ENCODE measurements at regions not wholly inside any gene's neighbourhood (a gene's known extent, or its start where the extent isn't known, plus 50 kb on each side); places are given as distances from the start of the nearest gene placed in this dataset.
A peak's percentile ranks its signal among the peaks of the same experiment; 100 is the strongest.
"Not testable (repeated sequence)": the region's sequence is repeated elsewhere in the genome, so short reads cannot be mapped to it uniquely, and the experiment has no call there.

- H3K4me1 Mint-ChIP-seq: no peaks in the 10 kb centered on the region
- Histone ChIP-seq H3K4me3 (ENCODE audit: low read length) (no peak overlapping the region), H3K9me3 (ENCODE audit: low read length) (no peaks in the 10 kb centered on the region), H3K27me3 (ENCODE audit: insufficient read depth, low read length, poor library complexity, severe bottlenecking) (no peaks in the 10 kb centered on the region), H3K36me3 (ENCODE audit: insufficient read depth, low read length) (no peaks in the 10 kb centered on the region), H3K27ac (ENCODE audit: low read depth, low read length) (no peak overlapping the region), H3K4me1 (ENCODE audit: insufficient read depth, low read length) (no peaks in the 10 kb centered on the region)
- no peaks in the 10 kb centered on the region for H3K36me3 Mint-ChIP-seq
- POLR2A ChIA-PET: no interaction called here
- peaks cover 15 to 23% of the 10 kb centered on the region in 2 donors for H3K27me3 Mint-ChIP-seq
- H3K27ac Mint-ChIP-seq: no peak overlapping the region
- no peak for DNase-seq
- peaks cover 0 to 2% (median 0%) of the 10 kb centered on the region in 5 donors for H3K9me3 Mint-ChIP-seq
- CTCF ChIA-PET: no interaction called here
- H3K4me3 Mint-ChIP-seq: no peak overlapping the region
Measured at GRCh38 chr10:25107756-25108155, 67.0 kb upstream of the GPR158 start.

GRCh38 chr10:25109896-25110295, 64.9 kb upstream of the GPR158 start:
- H3K27me3 Mint-ChIP-seq: peaks cover 16 to 18% of the 10 kb centered on the region in 2 donors
- DNase-seq; H3K9me3 ChIP-seq (ENCODE audit: low read length); H3K4me3 Mint-ChIP-seq; H3K27me3 ChIP-seq (ENCODE audit: insufficient read depth, low read length, poor library complexity, severe bottlenecking); H3K4me3 ChIP-seq (ENCODE audit: low read length); H3K4me1 ChIP-seq (ENCODE audit: insufficient read depth, low read length); CTCF ChIA-PET; H3K27ac Mint-ChIP-seq; H3K36me3 ChIP-seq (ENCODE audit: insufficient read depth, low read length); H3K27ac ChIP-seq (ENCODE audit: low read depth, low read length); H3K9me3 Mint-ChIP-seq; H3K4me1 Mint-ChIP-seq; H3K36me3 Mint-ChIP-seq; POLR2A ChIA-PET: not testable (repeated sequence)

DNA sequence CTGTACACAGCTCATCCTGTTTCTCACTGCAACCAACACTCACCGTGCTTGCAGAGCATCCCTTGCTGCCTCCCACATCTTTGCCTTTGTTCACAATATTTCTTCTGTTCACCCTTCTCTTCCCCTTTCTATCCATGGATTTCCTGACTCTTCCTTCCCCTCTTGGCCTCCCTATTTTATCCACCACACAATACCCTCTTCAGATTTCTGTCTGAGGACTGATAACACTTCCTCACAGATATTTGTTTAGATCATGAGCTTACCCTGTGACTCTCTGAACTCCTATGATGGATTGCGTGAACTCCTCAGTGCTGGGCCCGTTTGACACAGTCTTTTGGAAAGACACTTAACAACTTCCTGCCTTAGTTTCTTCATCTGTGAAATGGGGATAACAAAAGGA, 62.8 kb upstream of the GPR158 start:
- H3K4me3 Mint-ChIP-seq: no peak overlapping the region
- H3K4me1 Mint-ChIP-seq: peaks cover 0 to 7% (median 6%) of the 10 kb centered on the region in 3 donors
- peaks cover 19 to 25% of the 10 kb centered on the region in 2 donors for H3K27me3 Mint-ChIP-seq
- H3K27ac Mint-ChIP-seq: no peak overlapping the region
- H3K36me3 Mint-ChIP-seq: no peaks in the 10 kb centered on the region
- no peaks in the 10 kb centered on the region for H3K36me3 ChIP-seq (ENCODE audit: insufficient read depth, low read length)
- H3K9me3 ChIP-seq (ENCODE audit: low read length): no peaks in the 10 kb centered on the region
- CTCF ChIA-PET: no interaction called here
- DNase-seq: no peak
- H3K27ac ChIP-seq (ENCODE audit: low read depth, low read length): no peak overlapping the region
- no peaks in the 10 kb centered on the region for H3K4me1 ChIP-seq (ENCODE audit: insufficient read depth, low read length)
- peaks cover 4% of the 10 kb centered on the region for H3K27me3 ChIP-seq (ENCODE audit: insufficient read depth, low read length, poor library complexity, severe bottlenecking)
- POLR2A ChIA-PET: no interaction called here
- peaks cover 0 to 2% (median 0%) of the 10 kb centered on the region in 5 donors for H3K9me3 Mint-ChIP-seq
- no peak overlapping the region for H3K4me3 ChIP-seq (ENCODE audit: low read length)

DNA sequence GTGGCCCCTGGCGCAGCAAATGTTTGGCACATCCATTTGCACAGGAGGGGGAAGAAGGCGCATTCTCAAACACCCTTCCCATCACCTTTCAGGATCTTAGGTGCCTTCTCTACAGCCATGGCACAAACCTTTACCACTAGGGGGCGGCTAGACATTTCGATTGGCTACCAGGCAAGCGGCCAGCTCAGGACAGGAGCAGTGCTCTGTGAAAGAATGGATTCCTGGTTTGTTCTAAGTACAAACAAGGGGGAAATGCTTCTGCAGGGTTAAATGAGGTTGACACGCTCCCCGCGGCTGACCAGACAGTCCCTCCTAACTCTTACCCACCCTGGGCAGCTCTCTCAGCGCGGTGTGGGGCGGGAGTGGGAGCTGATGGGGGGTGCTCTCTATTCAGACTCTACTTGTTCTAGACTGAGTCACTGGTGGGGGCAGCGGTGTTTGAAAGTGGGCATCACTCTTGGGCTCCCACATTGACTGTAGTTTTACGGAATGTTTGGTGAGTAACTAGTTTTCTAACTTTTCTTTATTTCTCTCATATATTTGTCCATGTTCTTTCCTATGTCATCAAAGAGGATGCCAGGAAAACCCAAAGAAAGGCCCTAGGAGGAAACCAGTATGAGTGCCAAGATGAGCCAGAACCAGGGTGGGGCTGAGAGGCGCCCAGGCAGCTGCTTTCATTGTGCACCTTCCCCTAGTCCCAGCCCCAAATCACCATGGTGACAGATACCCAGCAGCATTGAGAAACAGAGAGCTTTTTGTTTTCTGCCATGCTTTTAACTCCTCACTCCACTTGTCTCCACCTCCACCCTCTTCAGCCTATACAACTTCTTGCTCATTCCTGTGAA, 61.4 kb upstream of the GPR158 start:
- peak overlapping the region in 3 of 7 donors; percentile 19 to 49 (median 26) for H3K4me3 Mint-ChIP-seq
- H3K27ac Mint-ChIP-seq: no peak overlapping the region
- Histone ChIP-seq H3K4me3 (ENCODE audit: low read length) (no peak overlapping the region), H3K27ac (ENCODE audit: low read depth, low read length) (no peak overlapping the region), H3K4me1 (ENCODE audit: insufficient read depth, low read length) (no peaks in the 10 kb centered on the region), H3K27me3 (ENCODE audit: insufficient read depth, low read length, poor library complexity, severe bottlenecking) (peaks cover 4% of the 10 kb centered on the region), H3K36me3 (ENCODE audit: insufficient read depth, low read length) (no peaks in the 10 kb centered on the region), H3K9me3 (ENCODE audit: low read length) (no peaks in the 10 kb centered on the region)
- ChIA-PET POLR2A (interaction anchor here (0.6 kb wide), 1 partner anchor 471 kb away, joined by 4 read pairs; no protein-coding TSS in a partner anchor), CTCF (no interaction called here)
- no peaks in the 10 kb centered on the region for H3K36me3 Mint-ChIP-seq
- H3K4me1 Mint-ChIP-seq: peaks cover 0 to 7% (median 6%) of the 10 kb centered on the region in 3 donors
- H3K27me3 Mint-ChIP-seq: peaks cover 18 to 32% of the 10 kb centered on the region in 2 donors
- H3K9me3 Mint-ChIP-seq: peaks cover 0 to 2% (median 0%) of the 10 kb centered on the region in 5 donors
- DNase-seq: peak in 1 of 5 donors; percentile 6

GRCh38 chr10:25114036-25114411, 60.8 kb upstream of the GPR158 start:
- Histone ChIP-seq H3K9me3 (ENCODE audit: low read length) (no peaks in the 10 kb centered on the region), H3K27ac (ENCODE audit: low read depth, low read length) (no peak overlapping the region), H3K4me3 (ENCODE audit: low read length) (no peak overlapping the region), H3K4me1 (ENCODE audit: insufficient read depth, low read length) (no peaks in the 10 kb centered on the region), H3K36me3 (ENCODE audit: insufficient read depth, low read length) (no peaks in the 10 kb centered on the region), H3K27me3 (ENCODE audit: insufficient read depth, low read length, poor library complexity, severe bottlenecking) (peaks cover 4% of the 10 kb centered on the region)
- Mint-ChIP-seq H3K4me1 (peaks cover 0 to 7% (median 6%) of the 10 kb centered on the region in 3 donors), H3K4me3 (no peak overlapping the region), H3K27ac (no peak overlapping the region), H3K36me3 (no peaks in the 10 kb centered on the region), H3K9me3 (peaks cover 0 to 2% (median 0%) of the 10 kb centered on the region in 5 donors), H3K27me3 (peaks cover 18 to 32% of the 10 kb centered on the region in 2 donors)
- CTCF ChIA-PET: no interaction called here
- POLR2A ChIA-PET: no interaction called here
- DNase-seq: no peak

GRCh38 chr10:25117757-25118156, 57.0 kb upstream of the GPR158 start:
- Histone ChIP-seq H3K4me3 (ENCODE audit: low read length) (no peak overlapping the region), H3K27me3 (ENCODE audit: insufficient read depth, low read length, poor library complexity, severe bottlenecking) (peaks cover 4% of the 10 kb centered on the region), H3K36me3 (ENCODE audit: insufficient read depth, low read length) (no peaks in the 10 kb centered on the region), H3K4me1 (ENCODE audit: insufficient read depth, low read length) (no peaks in the 10 kb centered on the region), H3K27ac (ENCODE audit: low read depth, low read length) (no peak overlapping the region), H3K9me3 (ENCODE audit: low read length) (no peaks in the 10 kb centered on the region)
- H3K27me3 Mint-ChIP-seq: peaks cover 19 to 35% of the 10 kb centered on the region in 2 donors
- no peak for DNase-seq
- H3K9me3 Mint-ChIP-seq: no peaks in the 10 kb centered on the region
- H3K4me1 Mint-ChIP-seq: peaks cover 0 to 7% (median 6%) of the 10 kb centered on the region in 3 donors
- ChIA-PET CTCF (no interaction called here), POLR2A (no interaction called here)
- no peaks in the 10 kb centered on the region for H3K36me3 Mint-ChIP-seq
- no peak overlapping the region for H3K27ac Mint-ChIP-seq
- H3K4me3 Mint-ChIP-seq: no peak overlapping the region

GRCh38 chr10:25120188-25120587, 54.6 kb upstream of the GPR158 start:
- Mint-ChIP-seq H3K27ac (no peak overlapping the region), H3K9me3 (peaks cover 0 to 3% (median 0%) of the 10 kb centered on the region in 5 donors), H3K4me3 (no peak overlapping the region), H3K27me3 (peaks cover 14 to 35% of the 10 kb centered on the region in 2 donors), H3K4me1 (no peaks in the 10 kb centered on the region), H3K36me3 (no peaks in the 10 kb centered on the region)
- no peak for DNase-seq
- no peaks in the 10 kb centered on the region for H3K36me3 ChIP-seq (ENCODE audit: insufficient read depth, low read length)
- no peak overlapping the region for H3K27ac ChIP-seq (ENCODE audit: low read depth, low read length)
- POLR2A ChIA-PET: no interaction called here
- no peaks in the 10 kb centered on the region for H3K9me3 ChIP-seq (ENCODE audit: low read length)
- H3K4me3 ChIP-seq (ENCODE audit: low read length): no peak overlapping the region
- no peaks in the 10 kb centered on the region for H3K4me1 ChIP-seq (ENCODE audit: insufficient read depth, low read length)
- CTCF ChIA-PET: no interaction called here
- H3K27me3 ChIP-seq (ENCODE audit: insufficient read depth, low read length, poor library complexity, severe bottlenecking): no peaks in the 10 kb centered on the region

Data from CD8-positive, alpha-beta memory T cell (primary cell).